SK-N-MC (cell line): ENCODE measurements at regions not wholly inside any gene's neighbourhood (a gene's known extent, or its start where the extent isn't known, plus 50 kb on each side); places are given as distances from the start of the nearest gene placed in this dataset.
"Not testable (repeated sequence)": the region's sequence is repeated elsewhere in the genome, so short reads cannot be mapped to it uniquely, and the experiment has no call there.

Experiments
- EZH2 ChIP-seq: fragments of 200-600 bp; sonication (generic); IDR thresholded peaks from one replicate; pipeline ENCODE4 v1.6.1; 2017; ENCODE audit warnings: antibody characterized with exemption
- FOXP2 ChIP-seq: optimal IDR thresholded peaks from 2 replicates; pipeline ENCODE3; 2011; ENCODE audit warnings: mild to moderate bottlenecking, moderate library complexity; ENCODE audit not compliant: insufficient read depth; ENCODE audit errors: extremely low read length, control extremely low read depth
- POLR2AphosphoS5 ChIP-seq: IDR thresholded peaks from 2 replicates; pipeline ENCODE4 v1.6.1; 2012; ENCODE audit warnings: mild to moderate bottlenecking, low read depth, low read length, borderline replicate concordance

DNA sequence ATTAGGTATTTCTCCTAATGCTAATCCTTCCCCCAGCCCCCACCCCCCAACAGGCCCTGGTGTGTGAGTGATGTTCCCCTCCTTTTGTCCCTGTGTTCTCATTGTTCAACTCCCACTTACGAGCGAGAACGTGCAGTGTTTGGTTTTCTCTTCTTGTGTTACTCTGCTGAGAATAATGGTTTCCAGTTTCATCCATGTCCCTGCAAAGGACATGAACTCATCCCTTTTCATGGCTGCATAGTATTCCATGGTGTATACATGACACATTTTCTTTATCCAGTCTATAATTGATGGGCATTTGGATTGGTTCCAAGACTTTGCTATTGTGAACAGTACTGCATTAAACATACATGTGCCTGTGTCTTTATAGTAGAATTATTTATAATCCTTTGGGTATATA is 138.9 kb upstream of the TMEM229A start:
- not testable (repeated sequence) for TF ChIP-seq EZH2, POLR2AphosphoS5, FOXP2
